HG02852 (cell line): ENCODE measurements at regions not wholly inside any gene's neighbourhood (a gene's known extent, or its start where the extent isn't known, plus 50 kb on each side); places are given as distances from the start of the nearest gene placed in this dataset.
"Not testable (repeated sequence)": the region's sequence is repeated elsewhere in the genome, so short reads cannot be mapped to it uniquely, and the experiment has no call there.

Source experiments
- ATAC-seq: cut with Tn5 transposase; IDR thresholded peaks from one replicate; pipeline ENCODE4 v1.9.1; 2021; ENCODE audit warnings: mild to moderate bottlenecking, moderate library complexity; ENCODE audit not compliant: unreplicated experiment

DNA sequence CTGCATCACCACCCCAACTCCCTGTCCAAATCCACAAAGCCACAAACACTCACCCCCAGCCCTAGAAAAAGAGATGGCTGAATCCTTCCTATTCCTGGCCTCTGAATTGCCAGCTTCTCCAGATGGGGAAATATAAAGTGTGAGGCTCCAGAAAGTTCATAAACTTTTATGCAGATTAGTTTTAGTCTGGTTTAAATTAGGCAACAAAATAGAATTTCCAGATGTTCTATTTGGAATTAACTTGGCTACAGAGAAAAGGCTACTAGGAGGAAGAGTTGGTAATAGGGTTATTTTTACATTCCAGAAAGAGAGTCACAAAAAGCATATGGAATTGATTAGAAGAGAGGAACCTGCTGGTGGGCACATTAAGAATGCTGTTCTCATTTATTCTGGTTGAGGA lies 56.0 kb downstream of the EN1 start:
- ATAC-seq = no peak

DNA sequence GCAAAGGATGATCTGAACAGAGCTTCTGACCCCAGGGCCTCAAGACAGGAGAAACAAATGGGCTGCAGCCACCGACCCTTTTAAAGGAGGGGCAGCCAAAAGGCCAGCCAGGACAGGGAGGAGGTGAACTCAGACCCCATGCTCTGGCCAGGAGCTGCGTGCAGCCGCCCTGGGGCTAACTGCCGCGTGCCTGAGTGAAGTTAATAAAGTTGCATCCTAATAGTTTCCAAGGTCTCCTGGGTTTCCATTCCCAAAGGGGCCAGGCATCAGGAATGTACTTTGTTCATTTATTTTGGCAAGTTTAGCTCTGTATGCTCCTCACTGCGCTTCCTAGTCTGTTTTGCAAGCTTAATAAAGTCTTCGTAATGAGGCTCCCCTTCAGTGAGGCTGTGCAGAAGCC lies 60.7 kb downstream of the EN1 start:
- ATAC-seq = no peak

DNA sequence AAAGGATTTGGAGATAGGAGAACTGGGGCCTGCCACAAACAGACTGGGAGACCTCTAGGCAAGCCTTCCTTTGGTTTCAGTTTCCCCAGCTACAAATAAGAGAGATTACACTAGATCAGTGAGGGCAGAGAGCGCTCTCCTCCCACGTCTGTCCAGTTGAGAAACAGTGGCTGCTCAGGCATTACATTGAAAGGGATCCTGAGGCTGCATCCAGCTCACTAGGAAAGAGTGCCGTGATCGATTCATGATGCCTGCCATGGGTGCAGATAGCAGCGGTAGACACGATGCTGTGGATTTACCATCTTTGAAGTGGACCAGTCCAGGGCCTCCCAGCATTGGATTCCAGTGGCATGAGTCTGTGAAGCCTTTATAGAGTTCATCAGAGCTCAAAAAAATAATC lies 62.6 kb downstream of the EN1 start:
- no peak for ATAC-seq

DNA sequence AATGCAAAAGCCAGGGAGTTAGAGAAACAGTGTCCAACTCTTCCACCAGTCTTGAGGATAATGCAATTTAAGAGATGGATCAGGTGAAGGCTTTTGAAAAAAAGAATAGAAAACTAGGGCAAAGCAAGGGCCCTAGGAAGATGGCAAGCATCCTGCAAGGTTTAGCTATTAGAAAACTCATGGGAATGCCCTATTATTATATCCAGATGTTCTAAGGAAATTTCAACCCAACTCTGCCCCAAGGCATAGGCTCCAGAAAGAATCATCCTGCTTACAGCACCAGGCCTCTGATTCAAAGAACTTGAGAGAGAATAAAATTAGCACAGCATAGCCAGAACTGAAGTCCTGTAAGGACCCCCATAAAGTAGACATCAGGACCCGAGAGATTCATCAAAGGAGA lies 68.1 kb downstream of the EN1 start:
- no peak for ATAC-seq

DNA sequence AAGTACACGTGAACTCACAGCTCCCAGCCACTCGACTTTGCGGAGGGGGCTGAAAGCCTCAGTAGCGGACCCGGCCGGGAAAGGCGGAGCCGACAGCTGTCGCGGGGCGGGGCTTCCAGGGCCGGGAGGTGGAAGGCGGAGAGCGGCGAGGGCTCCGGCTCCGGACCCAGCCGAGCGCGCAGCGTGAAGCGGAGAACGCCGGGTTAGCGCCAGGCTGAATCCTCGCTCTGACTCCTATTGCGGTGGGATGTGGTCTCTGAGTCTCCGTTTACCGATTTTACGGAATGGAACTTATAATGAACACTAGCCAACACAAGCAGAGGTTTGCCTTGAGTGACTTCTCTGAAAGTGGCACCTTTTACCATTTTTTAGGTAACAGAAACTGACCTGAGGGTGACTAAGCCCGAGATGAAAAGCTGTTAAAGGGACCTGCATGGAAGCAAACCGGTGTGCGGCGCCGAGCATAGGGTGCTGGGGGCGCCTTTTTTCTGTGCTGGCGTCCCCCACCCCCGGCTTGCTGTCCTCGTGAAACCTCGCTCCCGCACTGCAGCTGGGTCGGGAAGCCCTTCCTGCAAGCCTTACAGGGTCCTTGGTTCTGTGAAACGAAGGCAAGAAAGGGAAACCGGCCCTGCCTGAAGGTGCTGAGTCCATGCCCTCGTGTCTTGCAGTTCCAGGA lies 72.9 kb downstream of the EN1 start:
- no peak for ATAC-seq

DNA sequence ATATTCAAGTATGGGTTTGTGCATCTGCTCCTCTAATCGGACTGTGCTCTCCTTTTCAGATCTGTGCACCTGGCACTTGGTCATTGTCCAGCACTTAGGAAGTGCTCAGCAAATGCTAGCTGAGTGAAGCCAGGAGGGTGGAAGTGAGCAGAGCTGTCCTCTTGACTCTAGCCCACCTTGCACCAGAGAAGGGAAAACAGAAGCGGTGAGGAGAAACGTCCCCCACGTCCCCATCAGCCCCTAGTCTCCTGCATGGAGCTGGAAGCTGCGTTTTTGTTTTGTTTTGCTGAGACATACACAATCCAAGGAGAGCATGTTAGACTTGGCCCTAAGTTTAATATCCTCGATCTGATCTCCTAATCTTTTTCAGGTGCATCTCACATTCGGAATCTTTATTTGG lies 73.6 kb downstream of the EN1 start:
- ATAC-seq = no peak

DNA sequence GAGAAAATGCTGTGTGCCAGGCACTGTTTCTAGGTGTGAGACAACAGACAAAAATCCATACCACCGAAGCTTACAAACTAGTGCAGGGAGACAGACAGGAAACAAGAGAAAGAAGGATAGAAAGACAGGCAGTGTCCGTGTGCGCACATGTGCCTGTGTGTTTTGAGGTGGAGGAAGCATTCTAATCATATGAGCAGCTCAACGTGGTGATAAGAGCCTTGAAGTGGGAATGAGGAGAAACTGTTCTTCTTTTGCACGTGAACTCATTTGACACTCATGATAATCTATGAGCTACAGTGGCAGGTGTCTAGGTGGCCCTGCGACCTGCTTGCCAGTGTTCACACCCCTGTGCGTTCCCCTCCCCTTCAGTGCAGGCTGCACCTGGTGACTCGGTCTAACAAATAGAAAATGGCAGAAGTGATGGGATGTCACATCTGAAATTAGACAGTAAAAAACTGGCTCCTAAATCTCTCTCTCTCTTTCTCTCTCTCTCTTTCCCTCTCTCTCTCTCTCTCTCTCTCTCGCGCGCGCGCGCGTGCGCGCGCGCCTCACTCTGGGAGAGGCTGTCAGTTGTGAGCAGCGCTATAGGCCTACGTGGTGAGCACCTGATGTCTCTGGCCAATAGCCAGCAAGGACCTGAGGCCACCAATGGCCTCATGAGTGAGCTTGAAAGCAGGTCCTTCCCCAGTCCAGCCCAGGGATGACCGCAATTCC lies 74.8 kb downstream of the EN1 start:
- no peak for ATAC-seq

DNA sequence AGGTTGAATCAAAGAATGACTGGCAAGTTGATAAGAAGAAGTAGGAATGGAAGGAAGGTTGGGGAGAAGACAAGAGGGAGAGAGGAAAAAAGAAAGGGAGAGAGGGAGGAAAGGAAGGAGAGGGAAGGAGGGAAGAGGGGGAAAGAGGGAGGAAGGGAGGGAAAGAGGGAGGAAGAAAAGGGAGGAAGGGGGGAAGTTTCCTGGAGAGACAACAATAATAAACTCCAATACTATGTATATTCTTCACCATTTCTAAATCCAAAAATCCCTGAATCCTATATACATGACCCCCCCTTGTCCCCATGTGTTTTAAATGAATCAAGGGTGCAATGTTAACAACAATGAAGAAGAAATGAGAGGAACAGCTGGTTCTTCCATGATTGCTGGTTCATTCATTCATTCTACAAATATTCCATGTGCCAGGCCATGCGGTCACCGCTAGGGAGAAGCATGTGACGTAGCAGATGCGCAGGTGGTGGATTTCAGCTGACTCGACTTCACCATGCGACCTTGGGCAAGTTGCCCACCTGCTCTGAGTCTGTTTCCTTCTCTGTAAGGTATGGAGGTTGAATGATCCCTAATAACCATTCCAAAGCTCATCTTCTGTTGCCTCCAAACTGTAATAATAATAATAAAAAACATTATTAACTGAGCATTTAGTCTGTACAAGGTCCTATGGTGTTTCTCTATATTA lies 77.6 kb downstream of the EN1 start:
- ATAC-seq = no peak

DNA sequence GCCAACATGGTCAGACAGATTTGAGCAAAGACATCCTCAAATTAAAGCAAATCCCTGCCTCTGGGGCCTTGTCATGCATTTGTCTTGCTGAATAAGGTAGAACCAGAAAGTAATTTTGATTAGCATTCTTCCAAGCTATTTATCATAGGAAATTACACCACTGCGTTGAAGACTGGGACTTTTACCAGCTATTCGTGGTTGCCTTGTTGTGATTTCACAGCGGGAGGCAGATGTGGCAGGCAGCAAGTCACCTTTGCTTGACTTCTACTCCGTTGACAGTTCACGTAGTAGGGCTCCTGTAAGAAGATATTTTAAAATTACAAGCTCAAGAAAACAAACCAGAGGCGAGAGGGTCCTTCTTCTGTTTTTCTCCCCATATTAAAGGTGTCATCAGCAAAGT lies 80.6 kb downstream of the EN1 start:
- ATAC-seq = no peak

DNA sequence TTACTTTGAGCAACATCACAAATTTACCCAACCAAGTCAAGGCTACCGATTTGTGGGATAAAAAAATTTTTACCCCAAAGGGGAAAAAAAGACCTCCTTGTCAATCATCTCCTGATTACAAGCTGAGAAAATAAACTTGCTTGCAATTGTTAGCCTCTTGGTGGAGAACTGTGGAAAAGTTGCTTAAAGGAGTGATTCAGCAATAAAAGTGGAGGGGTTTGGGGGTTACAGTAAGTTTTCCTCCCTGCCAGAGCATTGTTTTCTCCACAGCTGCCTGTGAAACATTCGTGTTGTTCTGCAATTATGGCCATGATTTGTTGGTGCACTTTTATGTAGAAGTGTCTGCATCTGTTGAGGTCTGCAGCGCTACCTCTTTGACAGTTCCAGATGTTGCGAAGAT lies 82.6 kb downstream of the EN1 start:
- ATAC-seq = no peak

DNA sequence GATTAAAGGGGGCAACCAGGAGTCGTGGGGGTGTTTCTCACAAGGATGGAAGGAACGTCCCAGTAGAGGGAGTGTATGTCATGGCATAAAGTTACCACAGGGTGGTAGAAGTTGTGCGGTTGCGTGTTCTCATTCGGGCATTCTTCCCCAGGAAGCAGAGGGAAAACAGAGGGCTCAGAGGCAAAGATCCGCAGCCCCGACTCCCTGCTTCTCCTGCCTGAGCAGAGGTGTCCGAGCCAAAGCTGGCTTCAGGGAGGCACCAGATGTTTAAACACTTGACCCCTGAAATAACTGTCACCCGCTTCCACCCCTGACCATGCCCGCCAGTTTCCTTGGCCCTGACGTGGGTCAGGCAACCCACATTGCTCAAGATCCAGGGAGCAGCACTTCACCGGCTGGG lies 83.7 kb downstream of the EN1 start:
- no peak for ATAC-seq

DNA sequence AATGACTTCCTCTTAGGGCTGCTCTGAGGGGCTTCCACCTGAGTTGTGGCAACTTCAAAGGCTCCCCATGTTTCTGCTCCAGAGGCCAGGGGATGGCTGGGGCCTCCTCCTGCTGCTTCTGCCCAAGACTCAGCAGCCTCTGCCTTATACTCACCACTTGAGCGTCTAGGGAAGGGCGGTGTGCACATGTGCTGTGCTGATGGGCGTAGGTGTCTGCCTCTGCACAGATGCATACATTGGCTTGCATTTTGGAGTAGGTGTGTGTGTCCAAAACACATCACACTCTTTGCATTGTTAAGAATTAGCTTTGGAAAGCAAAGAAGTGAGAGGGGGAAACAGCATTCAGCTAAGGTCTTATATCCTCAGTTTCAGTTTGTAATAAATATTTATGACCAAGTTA lies 85.2 kb downstream of the EN1 start:
- ATAC-seq = no peak

DNA sequence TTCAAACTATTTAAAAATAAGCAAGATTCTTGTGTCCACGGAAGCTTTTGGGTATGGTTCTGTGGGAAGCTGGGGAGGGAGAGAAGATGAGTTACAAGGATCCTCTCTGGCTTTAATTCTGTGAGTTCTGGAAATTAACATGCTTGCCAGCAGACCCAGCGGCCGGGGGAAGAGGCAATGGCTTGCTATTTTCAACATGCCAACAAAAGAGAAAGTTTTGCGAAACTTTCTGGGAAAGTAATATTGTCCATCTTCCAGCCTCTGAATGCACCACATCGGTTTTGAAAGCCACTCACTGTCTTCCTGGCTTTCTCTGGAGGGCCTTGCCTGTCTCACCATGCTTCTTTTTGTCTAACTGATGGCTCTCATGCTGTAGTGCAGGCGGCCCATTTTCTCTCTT lies 85.7 kb downstream of the EN1 start:
- no peak for ATAC-seq

DNA sequence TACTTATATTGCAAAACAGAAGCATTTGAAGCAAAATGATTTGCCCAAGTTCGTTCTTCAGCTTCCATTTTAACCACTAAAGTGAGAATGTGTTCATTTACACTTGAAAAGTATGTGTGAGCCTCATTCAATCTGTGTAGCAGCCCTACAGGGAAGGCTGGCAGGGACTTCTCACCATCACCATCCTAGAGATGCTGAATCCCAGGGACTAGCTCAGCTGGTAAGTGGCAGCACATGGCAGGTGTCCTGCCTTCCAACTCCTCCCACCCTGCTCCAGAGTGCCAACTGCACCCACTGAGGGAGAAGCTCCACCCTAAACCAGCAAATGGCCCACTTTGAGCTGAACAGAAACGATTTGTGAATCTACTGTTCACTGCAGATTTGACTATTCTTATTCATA lies 91.5 kb downstream of the EN1 start:
- no peak for ATAC-seq

DNA sequence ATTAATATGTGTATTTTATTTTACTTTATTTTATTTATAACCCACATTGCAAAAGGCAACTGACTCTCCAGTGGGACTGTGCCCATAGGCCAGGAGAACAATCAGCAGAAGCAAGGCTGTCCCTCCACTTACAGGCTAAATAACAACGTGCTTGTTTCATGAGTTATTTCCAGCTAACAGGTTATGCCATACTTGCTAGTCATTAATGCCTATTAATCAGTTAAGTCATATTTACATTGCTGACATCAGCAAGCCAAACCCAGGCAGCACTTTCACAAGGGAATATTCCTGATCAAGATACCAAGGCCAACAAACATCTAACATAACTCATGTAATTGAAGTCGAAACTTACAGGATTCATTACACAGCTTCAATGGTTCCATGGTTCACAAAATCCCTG lies 92.1 kb downstream of the EN1 start:
- ATAC-seq = no peak

DNA sequence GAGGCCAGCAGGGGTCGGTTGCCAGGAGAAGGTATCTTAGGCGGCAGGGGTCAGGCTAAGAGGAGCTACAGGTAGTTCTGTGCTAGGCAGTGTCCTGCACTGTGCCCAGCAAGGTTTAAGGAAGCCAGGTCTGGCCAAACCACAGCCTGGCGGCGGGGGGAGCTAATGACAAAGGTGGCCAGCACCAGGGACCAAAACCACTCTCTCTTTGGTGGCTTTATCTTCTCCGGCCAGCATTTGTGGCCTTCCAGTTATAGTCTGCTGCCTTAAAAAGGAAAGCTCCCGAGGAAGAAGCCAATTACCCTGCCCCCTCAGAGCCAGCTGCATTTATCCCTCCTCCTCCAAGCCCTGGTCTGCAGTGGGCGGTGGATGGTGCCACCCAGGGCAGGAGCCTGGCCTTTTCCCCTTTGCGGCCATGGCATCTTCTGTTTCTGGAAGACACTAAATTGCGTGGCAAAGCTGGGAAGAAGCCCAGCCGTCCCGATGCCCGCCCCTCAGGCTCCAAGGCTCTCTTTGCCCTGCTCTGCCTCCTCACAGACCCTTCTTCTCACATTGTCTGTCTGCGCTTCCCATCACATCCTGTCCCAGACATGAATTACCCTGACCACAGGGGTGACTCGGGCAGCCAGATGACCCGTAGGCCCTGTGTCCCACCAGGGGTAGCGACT lies 94.6 kb downstream of the EN1 start:
- no peak for ATAC-seq

DNA sequence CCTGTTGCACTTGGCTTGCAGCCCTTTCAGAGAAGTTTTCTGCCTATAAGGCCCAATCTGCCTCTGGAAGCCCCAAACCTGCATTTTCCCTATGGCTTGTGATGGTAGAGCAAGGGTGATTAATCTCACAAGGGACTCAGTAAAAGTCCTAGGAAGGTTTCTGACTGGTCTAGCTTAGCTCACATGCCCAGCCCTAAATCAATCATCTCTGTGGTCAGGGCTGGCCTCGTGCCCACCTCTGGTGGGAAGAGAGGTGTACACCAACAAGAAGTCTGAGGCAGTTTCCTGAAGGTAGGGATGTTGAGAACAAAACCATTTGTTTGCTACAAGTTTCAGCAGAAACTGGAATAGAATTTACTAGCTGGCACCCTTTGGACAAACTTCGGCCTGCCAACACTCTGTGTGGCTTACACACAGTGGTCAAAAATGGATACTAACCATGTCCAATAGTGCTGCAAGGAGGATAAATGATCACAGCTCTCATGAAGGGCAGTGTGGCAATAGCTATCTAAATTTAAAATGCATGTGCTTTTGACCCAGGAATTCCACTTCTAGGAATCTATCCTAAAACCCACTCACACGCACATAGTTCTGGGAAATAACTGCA lies 96.4 kb downstream of the EN1 start:
- no peak for ATAC-seq

DNA sequence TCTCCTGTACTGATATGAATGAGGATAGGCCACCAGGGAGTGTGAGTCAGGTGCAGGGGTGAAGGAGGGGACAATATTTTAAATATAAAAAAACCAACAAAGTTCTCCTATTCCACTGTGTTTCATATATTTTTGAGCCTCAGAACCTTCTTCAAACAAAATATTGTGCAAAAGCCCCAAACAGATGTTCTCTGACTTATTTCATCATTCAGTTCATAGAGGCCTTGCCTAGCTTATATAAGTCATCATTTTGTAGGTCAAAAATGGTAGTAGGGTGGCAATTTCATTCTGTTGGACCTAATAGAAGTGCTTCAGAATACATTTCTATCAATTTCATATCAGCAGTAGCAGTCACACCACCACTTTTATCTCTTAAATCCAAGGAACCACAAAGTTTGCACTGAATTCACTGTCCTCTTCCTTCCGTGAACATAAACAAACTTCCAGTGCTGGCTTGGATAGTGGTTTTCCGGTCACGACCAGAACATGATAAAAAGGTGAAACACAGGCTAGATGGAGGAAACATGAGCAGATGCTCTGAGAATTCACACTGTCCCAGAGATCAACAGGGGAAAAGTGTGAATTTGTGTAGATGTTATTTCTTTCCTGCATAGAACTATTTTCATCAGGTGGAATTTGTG lies 99.1 kb downstream of the EN1 start:
- ATAC-seq = no peak

DNA sequence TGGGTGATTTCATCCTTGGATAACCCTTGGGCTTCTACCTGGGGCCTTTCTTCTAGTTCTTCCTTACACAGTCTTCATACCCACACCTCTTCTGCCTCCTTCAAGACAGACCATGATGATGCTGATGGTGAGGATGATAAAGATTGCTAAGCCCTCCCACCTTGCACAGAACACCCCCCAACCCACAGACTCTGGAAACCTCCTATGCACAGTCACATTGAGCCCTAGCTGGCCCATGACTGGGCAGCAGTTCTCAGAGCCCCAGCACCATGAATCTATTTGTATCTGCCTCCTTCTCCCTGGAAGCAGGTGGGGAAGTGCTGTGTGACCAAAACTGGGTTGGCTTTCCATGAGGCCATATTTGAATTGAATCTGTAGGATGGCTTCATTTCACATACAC lies 99.8 kb downstream of the EN1 start:
- no peak for ATAC-seq

DNA sequence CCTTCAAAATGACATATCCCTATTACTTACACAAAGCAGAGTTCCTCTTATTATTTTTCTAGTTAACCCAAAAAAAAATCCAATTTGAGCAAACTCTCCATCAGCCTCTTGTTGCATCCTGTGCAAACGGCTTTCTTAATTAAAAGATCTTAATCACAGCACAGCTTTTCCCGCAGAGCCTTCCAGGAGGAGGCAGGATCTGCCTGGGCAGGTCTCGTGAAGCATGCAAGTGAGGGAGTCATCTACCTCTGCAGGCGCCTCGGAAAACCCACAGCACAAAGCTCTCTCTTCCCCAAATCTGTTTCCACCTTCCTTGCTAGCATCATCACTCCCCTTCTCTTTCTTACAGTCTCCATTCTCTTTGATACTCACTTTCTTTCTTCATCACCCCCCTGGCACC lies 100.4 kb downstream of the EN1 start:
- ATAC-seq = no peak

DNA sequence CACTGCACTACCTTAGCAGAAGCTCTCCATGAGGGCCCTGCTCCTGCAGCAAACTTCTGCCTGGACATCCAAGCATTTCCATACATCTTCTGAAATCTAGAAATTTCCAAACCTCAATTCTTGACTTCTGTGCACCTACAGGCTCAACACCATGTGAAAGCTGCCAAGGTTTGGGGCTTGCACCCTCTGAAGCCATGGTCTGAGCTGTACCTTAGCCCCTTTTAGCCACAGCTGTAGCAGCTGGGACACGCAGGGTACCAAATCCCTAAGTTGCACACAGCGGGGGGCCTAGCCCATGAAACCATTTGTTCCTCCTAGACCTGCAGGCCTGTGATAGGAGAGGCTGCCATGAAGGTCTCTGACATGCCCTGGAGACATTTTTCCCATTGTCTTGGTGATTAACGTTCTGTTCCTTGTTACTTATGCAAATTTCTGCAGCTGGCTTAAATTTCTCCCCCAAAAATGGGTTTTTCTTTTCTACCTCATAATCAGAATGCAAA lies 102.7 kb downstream of the EN1 start:
- not testable (repeated sequence) for ATAC-seq
